DOHH2 (cell line): ENCODE measurements at regions not wholly inside any gene's neighbourhood (a gene's known extent, or its start where the extent isn't known, plus 50 kb on each side); places are given as distances from the start of the nearest gene placed in this dataset.

Experiments
- EZH2phosphoT487 ChIP-seq: fragments of 200-600 bp; sonication (generic); IDR thresholded peaks from 2 replicates; pipeline ENCODE4 v1.6.1; 2017; ENCODE audit warnings: borderline replicate concordance, mild to moderate bottlenecking, antibody characterized with exemption, low read length, moderate library complexity, mixed read lengths
- TF ChIP-seq, protein P1 (sequence below): fragments of 200-600 bp; sonication (generic); IDR thresholded peaks from one replicate; pipeline ENCODE4 v1.5.1; 2014; ENCODE audit warnings: antibody characterized with exemption, mild to moderate bottlenecking, low read depth, low read length; ENCODE audit not compliant: poor library complexity, severe bottlenecking

DNA sequence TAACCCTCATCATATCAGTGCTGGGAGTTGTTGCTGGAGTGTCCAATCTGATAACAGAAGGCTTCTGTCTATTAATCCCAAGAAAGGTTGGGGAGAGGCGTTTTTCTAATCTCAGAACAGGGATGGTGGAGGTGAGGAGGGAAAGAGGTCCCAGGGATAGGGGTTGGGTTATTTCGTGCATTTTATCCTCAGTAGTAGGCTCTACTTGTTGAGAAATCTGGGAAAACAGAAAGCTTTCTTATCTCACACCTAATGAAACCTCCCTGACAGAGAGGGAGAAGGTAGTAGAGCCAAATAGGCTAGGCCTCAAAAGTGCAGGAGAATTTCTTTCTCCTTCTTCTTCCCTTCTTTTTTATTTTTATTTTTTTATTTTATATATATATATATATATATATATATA, 281.8 kb upstream of the MAP3K7 start:
- TF ChIP-seq, protein P1, sequence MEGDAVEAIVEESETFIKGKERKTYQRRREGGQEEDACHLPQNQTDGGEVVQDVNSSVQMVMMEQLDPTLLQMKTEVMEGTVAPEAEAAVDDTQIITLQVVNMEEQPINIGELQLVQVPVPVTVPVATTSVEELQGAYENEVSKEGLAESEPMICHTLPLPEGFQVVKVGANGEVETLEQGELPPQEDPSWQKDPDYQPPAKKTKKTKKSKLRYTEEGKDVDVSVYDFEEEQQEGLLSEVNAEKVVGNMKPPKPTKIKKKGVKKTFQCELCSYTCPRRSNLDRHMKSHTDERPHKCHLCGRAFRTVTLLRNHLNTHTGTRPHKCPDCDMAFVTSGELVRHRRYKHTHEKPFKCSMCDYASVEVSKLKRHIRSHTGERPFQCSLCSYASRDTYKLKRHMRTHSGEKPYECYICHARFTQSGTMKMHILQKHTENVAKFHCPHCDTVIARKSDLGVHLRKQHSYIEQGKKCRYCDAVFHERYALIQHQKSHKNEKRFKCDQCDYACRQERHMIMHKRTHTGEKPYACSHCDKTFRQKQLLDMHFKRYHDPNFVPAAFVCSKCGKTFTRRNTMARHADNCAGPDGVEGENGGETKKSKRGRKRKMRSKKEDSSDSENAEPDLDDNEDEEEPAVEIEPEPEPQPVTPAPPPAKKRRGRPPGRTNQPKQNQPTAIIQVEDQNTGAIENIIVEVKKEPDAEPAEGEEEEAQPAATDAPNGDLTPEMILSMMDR, result no peak
- TF ChIP-seq EZH2phosphoT487, result no peak
